ENCODE measurements at regions not wholly inside any gene's neighbourhood (a gene's known extent, or its start where the extent isn't known, plus 50 kb on each side); places are given as distances from the start of the nearest gene placed in this dataset.

- intact Hi-C loops (cut with DNase I; ENCODE audit: low total_unique reads), result no loop called here
- TF ChIP-seq POLR2A (IDR thresholded peaks at IDR 0.05) (no peak), CTCF (IDR thresholded peaks at IDR 0.05) (no peak)
- DNase-seq (ENCODE audit: low spot score in 2 of 2), result no peak
- H3K4me3 ChIP-seq (ENCODE audit: low read depth, poor library complexity, severe bottlenecking), result no peak overlapping the region
Measured at GRCh38 chr5:68404246-68404645, 188.7 kb downstream of the PIK3R1 start.

- WGBS, 2 donors, result 81 to 87% methylated on average over 1 of the region's 1 CpG
- no peak overlapping the region for H3K4me3 ChIP-seq (ENCODE audit: low read depth, poor library complexity, severe bottlenecking)
- TF ChIP-seq CTCF (IDR thresholded peaks at IDR 0.05), result no peak
- no peak for TF ChIP-seq POLR2A (IDR thresholded peaks at IDR 0.05)
- intact Hi-C loops (cut with DNase I; ENCODE audit: low total_unique reads), result no loop called here
- DNase-seq (ENCODE audit: low spot score in 2 of 2), result no peak
Measured at GRCh38 chr5:68405026-68405684, 189.6 kb downstream of the PIK3R1 start.

- DNase-seq (ENCODE audit: low spot score in 2 of 2), result no peak
- 51 to 57% methylated on average over 4 of the region's 4 CpGs for WGBS, 2 donors
- H3K4me3 ChIP-seq (ENCODE audit: low read depth, poor library complexity, severe bottlenecking), result no peak overlapping the region
- TF ChIP-seq POLR2A (IDR thresholded peaks at IDR 0.05) (no peak), CTCF (IDR thresholded peaks at IDR 0.05) (no peak)
- intact Hi-C loops (cut with DNase I; ENCODE audit: low total_unique reads), result no loop called here
Measured at GRCh38 chr5:68405784-68406743, 190.5 kb downstream of the PIK3R1 start.

GRCh38 chr5:68406767-68407241, 191.2 kb downstream of the PIK3R1 start:
- H3K4me3 ChIP-seq (ENCODE audit: low read depth, poor library complexity, severe bottlenecking), result no peak overlapping the region
- 45 to 54% methylated on average over 8 of the region's 8 CpGs for WGBS, 2 donors
- TF ChIP-seq CTCF (IDR thresholded peaks at IDR 0.05) (no peak), POLR2A (IDR thresholded peaks at IDR 0.05) (no peak)
- no peak for DNase-seq (ENCODE audit: low spot score in 2 of 2)
- intact Hi-C loops (cut with DNase I; ENCODE audit: low total_unique reads), result no loop called here

GRCh38 chr5:68407311-68408239, 192.0 kb downstream of the PIK3R1 start:
- TF ChIP-seq CTCF (IDR thresholded peaks at IDR 0.05) (no peak), POLR2A (IDR thresholded peaks at IDR 0.05) (no peak)
- 71 to 72% methylated on average over 6 of the region's 6 CpGs for whole genome bisulfite sequencing, 2 donors
- intact Hi-C loops (cut with DNase I; ENCODE audit: low total_unique reads), result no loop called here
- DNase-seq (ENCODE audit: low spot score in 2 of 2), result no peak
- no peak overlapping the region for H3K4me3 ChIP-seq (ENCODE audit: low read depth, poor library complexity, severe bottlenecking)

Data from lower leg skin (tissue), 4 donors.